H1 (cell line): ENCODE measurements at regions not wholly inside any gene's neighbourhood (a gene's known extent, or its start where the extent isn't known, plus 50 kb on each side); places are given as distances from the start of the nearest gene placed in this dataset.

ENCODE experiments used
- CTCF ChIA-PET: fragments of 300-600 bp; sonication (Branson Sonifier 250); formaldehyde crosslinking; loops from one replicate; lab custom pipeline; 2021; ENCODE audit not compliant: partially characterized antibody; lab: Charles Lee
- POLR2A ChIA-PET: fragments of 300-600 bp; sonication (Branson Sonifier 250); formaldehyde crosslinking; loops from one replicate; lab custom pipeline; 2021; ENCODE audit warnings: inconsistent platforms; ENCODE audit not compliant: partially characterized antibody; lab: Charles Lee
- DNase-seq, 2 experiments: peaks; one replicate each; pipeline versions ENCODE4 v3.0.0 to v3.0.0-alpha.2; 2010 to 2022; ENCODE audit warnings: low spot score in 2 of 2, low read depth in 1 of 2, mixed read lengths in 1 of 2
- FAIRE-seq: peaks from 2 replicates; lab custom pipeline; 2011; peaks lifted over from hg19 to GRCh38; lab: Jason Lieb, UNC
- H2AFZ ChIP-seq: 2 replicates; pipeline ENCODE4 v1.8.1; 2012; ENCODE audit warnings: low read length, inconsistent platforms
- H2AK5ac ChIP-seq: 2 replicates; pipeline ENCODE4 v1.6.1; 2013; ENCODE audit warnings: low read depth, low read length
- H2BK120ac ChIP-seq: replicated peaks from 2 replicates; pipeline ENCODE3; 2013; ENCODE audit warnings: low read depth, low read length, inconsistent platforms
- H2BK12ac ChIP-seq: 2 replicates; pipeline ENCODE4 v1.6.1; 2013; ENCODE audit warnings: low read depth, low read length
- H2BK15ac ChIP-seq: 2 replicates; pipeline ENCODE4 v1.6.1; 2013; ENCODE audit warnings: low read length
- H2BK20ac ChIP-seq: 2 replicates; pipeline ENCODE4 v1.6.1; 2013; ENCODE audit warnings: low read length
- H2BK5ac ChIP-seq: 2 replicates; pipeline ENCODE4 v1.6.1; 2013; ENCODE audit warnings: low read depth, low read length
- H3K14ac ChIP-seq: 2 replicates; pipeline ENCODE4 v1.6.1; 2013; ENCODE audit warnings: inconsistent platforms; ENCODE audit not compliant: insufficient read length
- H3K18ac ChIP-seq: 2 replicates; pipeline ENCODE4 v1.6.1; 2013; ENCODE audit warnings: low read length; ENCODE audit errors: extremely low read depth
- H3K23ac ChIP-seq: 2 replicates; pipeline ENCODE4 v1.6.1; 2013; ENCODE audit warnings: inconsistent platforms; ENCODE audit not compliant: insufficient read length
- H3K23me2 ChIP-seq: 2 replicates; pipeline ENCODE4 v1.6.1; 2013; ENCODE audit warnings: low read depth, low read length
- H3K27ac ChIP-seq: 2 replicates; pipeline ENCODE4 v1.6.1; 2011; ENCODE audit warnings: low read depth, low read length, inconsistent platforms
- H3K27me3 ChIP-seq, 4 experiments: replicated peaks in 1 of 4; 1 replicate in 1 of 4; 2 replicates in 3 of 4; pipeline versions ENCODE4 v1.6.1 to v1.8.1; 2011 to 2013; ENCODE audit warnings: low read length in 3 of 4, mild to moderate bottlenecking in 3 of 4, inconsistent platforms in 2 of 4, mixed read lengths in 2 of 4, moderate library complexity in 1 of 4; ENCODE audit not compliant: control insufficient read depth in 3 of 4, insufficient read depth in 3 of 4; ENCODE audit errors: extremely low read depth in 1 of 4
- H3K36me3 ChIP-seq, 4 experiments: 2 replicates each; pipeline versions ENCODE4 v1.6.1 to v1.8.1; 2011 to 2013; ENCODE audit warnings: mild to moderate bottlenecking in 4 of 4, low read length in 3 of 4, moderate library complexity in 2 of 4, control low read depth in 1 of 4, inconsistent platforms in 1 of 4; ENCODE audit not compliant: insufficient read depth in 4 of 4, control insufficient read depth in 2 of 4
- H3K4ac ChIP-seq: replicated peaks from 2 replicates; pipeline ENCODE3; 2013; ENCODE audit warnings: low read length, low read depth, mixed read lengths, inconsistent platforms; ENCODE audit not compliant: insufficient read length
- H3K4me1 ChIP-seq, 4 experiments: replicated peaks in 1 of 4; 1 replicate in 1 of 4; 2 replicates in 3 of 4; pipeline versions ENCODE4 v1.6.1 to v1.8.1; 2011 to 2013; ENCODE audit warnings: low read length in 3 of 4, inconsistent platforms in 2 of 4, mixed read lengths in 1 of 4; ENCODE audit not compliant: insufficient read depth in 4 of 4, control insufficient read depth in 3 of 4
- H3K4me2 ChIP-seq, 2 experiments: 2 replicates each; pipeline versions ENCODE4 v1.6.1 to v1.8.1; 2011 to 2013; ENCODE audit warnings: low read depth in 2 of 2, low read length in 2 of 2, control low read depth in 1 of 2, inconsistent platforms in 1 of 2, mild to moderate bottlenecking in 1 of 2; ENCODE audit not compliant: insufficient read depth in 1 of 2
- H3K4me3 ChIP-seq, 4 experiments: fragments of 200-600, 300-600 bp in 1 of 4; sonication (generic), shearing (Covaris generic), sonication (Bioruptor Twin) in 1 of 4; 2 replicates each; pipeline versions ENCODE4 v1.5.1 to v1.8.1; 2011 to 2016; ENCODE audit warnings: low read length in 4 of 4, low read depth in 3 of 4, control low read depth in 2 of 4, inconsistent platforms in 2 of 4, mild to moderate bottlenecking in 2 of 4, mixed read lengths in 1 of 4, moderate library complexity in 1 of 4; ENCODE audit not compliant: insufficient read depth in 2 of 4; ENCODE audit errors: extremely low read depth in 1 of 4
- H3K56ac ChIP-seq: replicated peaks from 2 replicates; pipeline ENCODE3; 2013; ENCODE audit warnings: low read depth, mild to moderate bottlenecking, mixed read lengths, low read length, inconsistent platforms; ENCODE audit not compliant: insufficient read length
- H3K79me1 ChIP-seq: 2 replicates; pipeline ENCODE4 v1.6.1; 2013; ENCODE audit warnings: low read depth, low read length, control low read depth
- H3K79me2 ChIP-seq, 2 experiments: 2 replicates each; pipeline versions ENCODE4 v1.6.1 to v1.8.1; 2012 to 2013; ENCODE audit warnings: low read length in 2 of 2, mild to moderate bottlenecking in 2 of 2, inconsistent platforms in 1 of 2; ENCODE audit not compliant: insufficient read depth in 2 of 2, control insufficient read depth in 1 of 2
- H3K9ac ChIP-seq, 4 experiments: replicated peaks in 1 of 4; 1 replicate in 1 of 4; 2 replicates in 3 of 4; pipeline versions ENCODE4 v1.6.1 to v1.8.1; 2011 to 2013; ENCODE audit warnings: low read depth in 3 of 4, low read length in 3 of 4, control low read depth in 2 of 4, mild to moderate bottlenecking in 2 of 4, moderate library complexity in 2 of 4, inconsistent platforms in 1 of 4; ENCODE audit errors: extremely low read depth in 1 of 4
- H3K9me3 ChIP-seq, 2 experiments: 2 replicates each; pipeline versions ENCODE4 v1.6.1 to v1.8.1; 2012 to 2013; ENCODE audit warnings: mild to moderate bottlenecking in 2 of 2, moderate library complexity in 2 of 2, control low read depth in 1 of 2, inconsistent platforms in 1 of 2, low read depth in 1 of 2, low read length in 1 of 2, mixed read lengths in 1 of 2; ENCODE audit not compliant: insufficient read depth in 2 of 2
- H4K20me1 ChIP-seq, 2 experiments: replicated peaks in 1 of 2; 2 replicates each; pipeline versions ENCODE3 to v1.8.1; 2011 to 2013; ENCODE audit warnings: inconsistent platforms in 2 of 2, low read length in 2 of 2, mild to moderate bottlenecking in 1 of 2; ENCODE audit not compliant: insufficient read depth in 2 of 2, control insufficient read depth in 1 of 2
- H4K5ac ChIP-seq: 2 replicates; pipeline ENCODE4 v1.6.1; 2013; ENCODE audit warnings: low read length, low read depth, mixed read lengths, inconsistent platforms; ENCODE audit not compliant: insufficient read length
- H4K8ac ChIP-seq: 2 replicates; pipeline ENCODE4 v1.8.0; 2013; ENCODE audit warnings: mild to moderate bottlenecking, moderate library complexity, low read length, inconsistent platforms; ENCODE audit not compliant: insufficient read depth; ENCODE audit errors: extremely low read depth
- H4K91ac ChIP-seq: replicated peaks from 2 replicates; pipeline ENCODE3; 2013; ENCODE audit warnings: low read length, mixed read lengths, inconsistent platforms; ENCODE audit not compliant: insufficient read length
- CEBPB ChIP-seq: IDR thresholded peaks from 2 replicates; pipeline ENCODE4 v1.6.1; 2012; ENCODE audit warnings: low read depth, low read length
- CHD1 ChIP-seq: IDR thresholded peaks from 2 replicates; pipeline ENCODE4 v1.6.1; 2012; ENCODE audit warnings: low read depth, low read length, improper control_type of control experiment
- CTBP2 ChIP-seq: IDR thresholded peaks from 2 replicates; pipeline ENCODE4 v1.7.0; 2011; ENCODE audit warnings: borderline replicate concordance, mild to moderate bottlenecking, moderate library complexity, mixed read lengths, low read length; ENCODE audit not compliant: insufficient read depth, insufficient read length
- FOSL1 ChIP-seq: IDR thresholded peaks from 2 replicates; pipeline ENCODE4 v1.6.1; 2011; ENCODE audit warnings: mild to moderate bottlenecking, low read depth, low read length, moderate library complexity; ENCODE audit not compliant: insufficient read depth
- HDAC6 ChIP-seq: IDR thresholded peaks from one replicate; pipeline ENCODE4 v1.7.1; 2012; ENCODE audit warnings: low read depth, mild to moderate bottlenecking, inconsistent platforms, low read length, moderate library complexity
- JUN ChIP-seq: IDR thresholded peaks from 2 replicates; pipeline ENCODE4 v1.6.1; 2011; ENCODE audit warnings: low read depth, mild to moderate bottlenecking, improper control_type of control experiment, low read length
- KDM1A ChIP-seq: fragments of 200-600, 300-600 bp; sonication (generic); IDR thresholded peaks from 2 replicates; pipeline ENCODE4 v1.7.1; 2016; ENCODE audit warnings: mild to moderate bottlenecking, low read length, borderline replicate concordance
- MAFK ChIP-seq: IDR thresholded peaks from 2 replicates; pipeline ENCODE4 v1.6.1; 2012; ENCODE audit warnings: low read depth, mild to moderate bottlenecking, improper control_type of control experiment, low read length
- POLR2A ChIP-seq, 2 experiments: IDR thresholded peaks; 1 replicate in 1 of 2; 2 replicates in 1 of 2; pipeline ENCODE4 v1.6.1; 2011; ENCODE audit warnings: low read depth in 2 of 2, low read length in 2 of 2, mild to moderate bottlenecking in 2 of 2; ENCODE audit errors: control extremely low read depth in 1 of 2
- SAP30 ChIP-seq: fragments of 300-600 bp; sonication (generic); IDR thresholded peaks from 2 replicates; pipeline ENCODE4 v1.7.1; 2012; ENCODE audit warnings: low read length, moderate library complexity, mild to moderate bottlenecking, inconsistent platforms; ENCODE audit not compliant: insufficient read depth, insufficient replicate concordance
- SIN3A ChIP-seq, 2 experiments: IDR thresholded peaks in 1 of 2; conservative IDR thresholded peaks in 1 of 2; 2 replicates each; pipeline ENCODE4 v1.6.1; 2011 to 2012; ENCODE audit warnings: low read length in 2 of 2, improper control_type of control experiment in 1 of 2, low read depth in 1 of 2, mild to moderate bottlenecking in 1 of 2
- SP1 ChIP-seq: IDR thresholded peaks from 2 replicates; pipeline ENCODE4 v1.6.1; 2011; ENCODE audit warnings: low read depth, low read length
- TAF1 ChIP-seq: IDR thresholded peaks from 2 replicates; pipeline ENCODE4 v1.6.1; 2011; ENCODE audit warnings: mild to moderate bottlenecking, low read depth, low read length
- ZNF274 ChIP-seq: IDR thresholded peaks from 2 replicates; pipeline ENCODE4 v1.7.0; 2012; ENCODE audit warnings: low read length, borderline replicate concordance; ENCODE audit errors: extremely low read depth
- WGBS, 2 experiments: shearing (Covaris generic) in 1 of 2; methylation state at CpG; one replicate each; pipeline versions ENCODE4 v1.1.6 to v1.1.7; 2013 to 2015; ENCODE audit warnings: low lambda C conversion rate in 2 of 2, mixed read lengths in 2 of 2, inconsistent platforms in 1 of 2, low coverage in 1 of 2, missing lambda C conversion rate in 1 of 2; ENCODE audit not compliant: insufficient replicate concordance in 2 of 2, insufficient coverage in 1 of 2, insufficient read length in 1 of 2; ENCODE audit errors: extremely low coverage in 1 of 2, missing lambda C conversion rate in 1 of 2; 5-methylcytosine and 5-hydroxymethylcytosine counted together
- TF ChIP-seq, protein P1 (sequence below): IDR thresholded peaks from 2 replicates; pipeline ENCODE4 v1.6.1; 2012; ENCODE audit warnings: inconsistent platforms

DNA sequence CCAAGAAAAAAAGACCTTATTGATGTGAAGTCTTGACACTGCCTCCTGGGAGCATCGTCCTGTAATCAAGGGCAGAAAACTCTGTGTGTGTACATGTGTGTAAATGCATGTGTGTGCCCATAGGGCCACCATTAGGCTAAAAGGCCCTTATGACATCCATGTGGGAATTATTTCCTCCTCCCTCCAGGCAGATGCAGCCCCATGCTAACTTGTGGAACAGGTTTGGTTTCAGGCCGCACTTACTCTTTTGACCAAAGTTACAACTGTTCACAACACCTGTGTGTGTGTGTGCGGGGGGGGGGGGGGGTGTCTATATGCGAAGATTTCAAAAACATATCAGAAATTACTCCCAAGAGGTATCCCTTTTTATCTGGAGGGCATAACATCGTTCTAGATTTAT lies 87.4 kb upstream of the SLC14A2 start:
- CTCF ChIA-PET, result interaction anchor here (0.6 kb wide), 1 partner anchor 100 kb away, joined by 3 read pairs; no protein-coding TSS in a partner anchor
- no peak overlapping the region for H3K14ac ChIP-seq
- H3K23me2 ChIP-seq, result no peaks in the 10 kb centered on the region
- H4K8ac ChIP-seq, result no peak overlapping the region
- no peak overlapping the region for H3K4me3 ChIP-seq
- H3K9me3 ChIP-seq, result no peaks in the 10 kb centered on the region
- H2BK15ac ChIP-seq, result no peak overlapping the region
- no peak overlapping the region for H3K9ac ChIP-seq
- no peak overlapping the region for H2BK5ac ChIP-seq
- no peak overlapping the region for H2AFZ ChIP-seq
- H3K4ac ChIP-seq, result no peak overlapping the region
- DNase-seq (no peak), FAIRE-seq (no peak)
- no peaks in the 10 kb centered on the region for H3K36me3 ChIP-seq
- no peaks in the 10 kb centered on the region for H4K20me1 ChIP-seq
- H2BK120ac ChIP-seq, result no peak overlapping the region
- POLR2A ChIA-PET, result no interaction called here
- H4K5ac ChIP-seq, result no peak overlapping the region
- 93% methylated on average over 4 of the region's 5 CpGs; no CpG with 5 or more reads in 1 of the 2 experiments for WGBS, 2 experiments
- no peak overlapping the region for H3K27ac ChIP-seq
- H3K56ac ChIP-seq, result no peak overlapping the region
- H3K4me1 ChIP-seq, result no peaks in the 10 kb centered on the region
- no peak overlapping the region for H3K23ac ChIP-seq
- no peak overlapping the region for H3K4me2 ChIP-seq
- H2AK5ac ChIP-seq, result no peak overlapping the region
- no peaks in the 10 kb centered on the region for H3K79me2 ChIP-seq
- no peak overlapping the region for H2BK12ac ChIP-seq
- H3K18ac ChIP-seq, result no peak overlapping the region
- H4K91ac ChIP-seq, result no peak overlapping the region
- H3K79me1 ChIP-seq, result no peaks in the 10 kb centered on the region
- no peak overlapping the region for H2BK20ac ChIP-seq
- no peaks in the 10 kb centered on the region for H3K27me3 ChIP-seq
- TF ChIP-seq CTBP2 (no peak), TAF1 (no peak), POLR2A (IDR thresholded peaks at IDR 0.05; ENCODE audit: control extremely low read depth in 1 of 2, low read depth in 2 of 2, low read length in 2 of 2) (no peak), CEBPB (no peak), MAFK (no peak), SP1 (no peak), JUN (no peak), KDM1A (no peak), SAP30 (no peak), CHD1 (no peak), FOSL1 (no peak), SIN3A (conservative IDR thresholded peaks at IDR 0.05 in 1 of 2, IDR thresholded peaks at IDR 0.05 in 1 of 2; ENCODE audit: low read depth in 1 of 2, low read length in 2 of 2) (no peak), ZNF274 (no peak), HDAC6 (no peak)
- TF ChIP-seq, protein P1, sequence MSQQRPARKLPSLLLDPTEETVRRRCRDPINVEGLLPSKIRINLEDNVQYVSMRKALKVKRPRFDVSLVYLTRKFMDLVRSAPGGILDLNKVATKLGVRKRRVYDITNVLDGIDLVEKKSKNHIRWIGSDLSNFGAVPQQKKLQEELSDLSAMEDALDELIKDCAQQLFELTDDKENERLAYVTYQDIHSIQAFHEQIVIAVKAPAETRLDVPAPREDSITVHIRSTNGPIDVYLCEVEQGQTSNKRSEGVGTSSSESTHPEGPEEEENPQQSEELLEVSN, result no peak
